Liver (tissue), 3 donors: ENCODE measurements at regions not wholly inside any gene's neighbourhood (a gene's known extent, or its start where the extent isn't known, plus 50 kb on each side); places are given as distances from the start of the nearest gene placed in this dataset.

Experiments
- CTCF ChIP-seq: fragments of 150-350 bp; IDR thresholded peaks from 2 replicates; pipeline ENCODE4 v1.5.1; 2017; ENCODE audit warnings: improper control_type of control experiment, low read depth, low read length; ENCODE audit not compliant: missing input control
- GABPA ChIP-seq, 2 donors: IDR thresholded peaks in 1 of 2; conservative IDR thresholded peaks in 1 of 2; 2 replicates each; pipeline ENCODE4 v1.6.1; 2016; ENCODE audit warnings: antibody characterized with exemption in 2 of 2, mild to moderate bottlenecking in 1 of 2, moderate library complexity in 1 of 2
- MAX ChIP-seq: IDR thresholded peaks from 2 replicates; pipeline ENCODE4 v1.6.1; 2016; ENCODE audit warnings: antibody characterized with exemption
- TAF1 ChIP-seq: conservative IDR thresholded peaks from 2 replicates; pipeline ENCODE4 v1.6.1; 2016; ENCODE audit warnings: antibody characterized with exemption, mild to moderate bottlenecking
- donor health status: healthy.
- donor health status: healthy.

- TF ChIP-seq GABPA (IDR thresholded peaks at IDR 0.05 in 1 of 2, conservative IDR thresholded peaks at IDR 0.05 in 1 of 2): no peak
- no peak for TF ChIP-seq TAF1
- TF ChIP-seq CTCF: no peak
- no peak for TF ChIP-seq MAX
These were observed 408.1 kb downstream of the WDR72 start for GRCh38 chr15:53351373-53351772.
